Uterus (tissue), 3 donors: ENCODE measurements at regions not wholly inside any gene's neighbourhood (a gene's known extent, or its start where the extent isn't known, plus 50 kb on each side); places are given as distances from the start of the nearest gene placed in this dataset.
"Not testable (repeated sequence)": the region's sequence is repeated elsewhere in the genome, so short reads cannot be mapped to it uniquely, and the experiment has no call there.

ENCODE experiments used
- DNase-seq, 2 donors: peaks; one replicate each; pipeline ENCODE4 v3.0.0-alpha.2; 2019 to 2020
- H3K27ac ChIP-seq, 2 donors: fragments of 200-600 bp; sonication (generic); 1 replicate in 1 of 2; 2 replicates in 1 of 2; pipeline ENCODE4 v1.5.1; 2016 to 2018
- H3K27me3 ChIP-seq, 2 donors: fragments of 200-600 bp; sonication (generic); one replicate each; pipeline ENCODE4 v1.5.1; 2018 to 2019; ENCODE audit warnings: control low read depth in 1 of 2
- H3K36me3 ChIP-seq, 2 donors: fragments of 200-600 bp; sonication (generic); one replicate each; pipeline ENCODE4 v1.5.1; 2019; ENCODE audit warnings: control low read depth in 1 of 2
- H3K4me1 ChIP-seq, 2 donors: fragments of 200-600 bp; sonication (generic); one replicate each; pipeline ENCODE4 v1.5.1; 2018 to 2019; ENCODE audit warnings: control low read depth in 1 of 2
- H3K4me3 ChIP-seq, 2 donors: fragments of 200-600 bp; sonication (generic); 1 replicate in 1 of 2; 2 replicates in 1 of 2; pipeline ENCODE4 v1.5.1; 2018 to 2019; ENCODE audit warnings: mild to moderate bottlenecking in 1 of 2
- H3K9me3 ChIP-seq, 2 donors: fragments of 200-600 bp; sonication (generic); one replicate each; pipeline ENCODE4 v1.5.1; 2019; ENCODE audit warnings: control low read depth in 1 of 2
- CTCF ChIP-seq, 4 experiments: fragments of 200-600 bp in 2 of 4; fragments of 450-650 bp in 2 of 4; sonication (generic) in 2 of 4; IDR thresholded peaks; one replicate each; pipeline ENCODE4 v1.5.1; 2016 to 2019; ENCODE audit warnings: antibody characterized with exemption in 4 of 4, mild to moderate bottlenecking in 2 of 4, moderate library complexity in 1 of 4
- POLR2A ChIP-seq, 2 donors: fragments of 450-650 bp; IDR thresholded peaks; one replicate each; pipeline ENCODE4 v1.6.1; 2016; ENCODE audit warnings: antibody characterized with exemption in 2 of 2, mild to moderate bottlenecking in 1 of 2, moderate library complexity in 1 of 2
- intact Hi-C: fragments of 100-400 bp; cut with DNase I; formaldehyde crosslinking; loops from one replicate; pipeline ENCODE4 v1.15.1; 2023; ENCODE audit warnings: low total_unique reads
- donor health status: DM: yes; HTN: yes; CAD: no.

- DNase-seq: no peak
- TF ChIP-seq CTCF (IDR thresholded peaks at IDR 0.05): no peak
- Histone ChIP-seq H3K36me3 (no peaks in the 10 kb centered on the region), H3K4me1 (no peaks in the 10 kb centered on the region), H3K9me3 (peaks cover 0 to 12% of the 10 kb centered on the region in 2 donors), H3K27ac (no peak overlapping the region), H3K27me3 (no peaks in the 10 kb centered on the region), H3K4me3 (no peak overlapping the region)
- intact Hi-C loops: no loop called here
These were observed 477.0 kb upstream of the LRRC7 start for GRCh38 chr1:69090752-69091151.

- H3K27ac ChIP-seq, H3K4me1 ChIP-seq, H3K36me3 ChIP-seq, intact Hi-C loops, H3K27me3 ChIP-seq, H3K4me3 ChIP-seq, DNase-seq, H3K9me3 ChIP-seq: not testable (repeated sequence)
These were observed 465.7 kb upstream of the LRRC7 start for GRCh38 chr1:69102058-69102457.

- no peaks in the 10 kb centered on the region for H3K27me3 ChIP-seq
- H3K27ac ChIP-seq: no peak overlapping the region
- no peaks in the 10 kb centered on the region for H3K4me1 ChIP-seq
- H3K36me3 ChIP-seq: no peaks in the 10 kb centered on the region
- no peak overlapping the region for H3K4me3 ChIP-seq
- no peak for DNase-seq
- H3K9me3 ChIP-seq: no peaks in the 10 kb centered on the region
- TF ChIP-seq POLR2A (IDR thresholded peaks at IDR 0.05) (no peak), CTCF (IDR thresholded peaks at IDR 0.05) (no peak)
- intact Hi-C loops: no loop called here
These were observed 464.5 kb upstream of the LRRC7 start for GRCh38 chr1:69103213-69103612.

- TF ChIP-seq CTCF (IDR thresholded peaks at IDR 0.05) (no peak), POLR2A (IDR thresholded peaks at IDR 0.05) (no peak)
- Histone ChIP-seq H3K4me3 (no peak overlapping the region), H3K36me3 (no peaks in the 10 kb centered on the region), H3K4me1 (no peaks in the 10 kb centered on the region), H3K27me3 (no peaks in the 10 kb centered on the region), H3K27ac (no peak overlapping the region), H3K9me3 (no peaks in the 10 kb centered on the region)
- no peak for DNase-seq
- intact Hi-C loops: no loop called here
These were observed 463.9 kb upstream of the LRRC7 start for GRCh38 chr1:69103705-69104385.

- no peak for DNase-seq
- H3K27ac ChIP-seq: no peak overlapping the region
- H3K9me3 ChIP-seq: no peaks in the 10 kb centered on the region
- no peaks in the 10 kb centered on the region for H3K4me1 ChIP-seq
- intact Hi-C loops: no loop called here
- H3K27me3 ChIP-seq: no peaks in the 10 kb centered on the region
- TF ChIP-seq CTCF (IDR thresholded peaks at IDR 0.05): no peak
- no peak for TF ChIP-seq POLR2A (IDR thresholded peaks at IDR 0.05)
- H3K4me3 ChIP-seq: no peak overlapping the region
- no peaks in the 10 kb centered on the region for H3K36me3 ChIP-seq
These were observed 462.8 kb upstream of the LRRC7 start for GRCh38 chr1:69104894-69105293.

GRCh38 chr1:69109277-69109676 lies 458.4 kb upstream of the LRRC7 start:
- Histone ChIP-seq H3K9me3 (no peaks in the 10 kb centered on the region), H3K27ac (no peak overlapping the region), H3K4me1 (no peaks in the 10 kb centered on the region), H3K36me3 (no peaks in the 10 kb centered on the region), H3K4me3 (no peak overlapping the region), H3K27me3 (no peaks in the 10 kb centered on the region)
- TF ChIP-seq CTCF (IDR thresholded peaks at IDR 0.05) (no peak), POLR2A (IDR thresholded peaks at IDR 0.05) (no peak)
- intact Hi-C loops: no loop called here
- DNase-seq: no peak
